NCI-H146 treated with DMSO at 0.1 percent for 48 hours (cell line): ENCODE measurements at regions not wholly inside any gene's neighbourhood (a gene's known extent, or its start where the extent isn't known, plus 50 kb on each side); places are given as distances from the start of the nearest gene placed in this dataset.

ENCODE experiments used
- DNase-seq: peaks from one replicate; lab custom pipeline; 2025; ENCODE audit not compliant: unreplicated experiment; lab: John Stamatoyannopoulos, UW

DNA sequence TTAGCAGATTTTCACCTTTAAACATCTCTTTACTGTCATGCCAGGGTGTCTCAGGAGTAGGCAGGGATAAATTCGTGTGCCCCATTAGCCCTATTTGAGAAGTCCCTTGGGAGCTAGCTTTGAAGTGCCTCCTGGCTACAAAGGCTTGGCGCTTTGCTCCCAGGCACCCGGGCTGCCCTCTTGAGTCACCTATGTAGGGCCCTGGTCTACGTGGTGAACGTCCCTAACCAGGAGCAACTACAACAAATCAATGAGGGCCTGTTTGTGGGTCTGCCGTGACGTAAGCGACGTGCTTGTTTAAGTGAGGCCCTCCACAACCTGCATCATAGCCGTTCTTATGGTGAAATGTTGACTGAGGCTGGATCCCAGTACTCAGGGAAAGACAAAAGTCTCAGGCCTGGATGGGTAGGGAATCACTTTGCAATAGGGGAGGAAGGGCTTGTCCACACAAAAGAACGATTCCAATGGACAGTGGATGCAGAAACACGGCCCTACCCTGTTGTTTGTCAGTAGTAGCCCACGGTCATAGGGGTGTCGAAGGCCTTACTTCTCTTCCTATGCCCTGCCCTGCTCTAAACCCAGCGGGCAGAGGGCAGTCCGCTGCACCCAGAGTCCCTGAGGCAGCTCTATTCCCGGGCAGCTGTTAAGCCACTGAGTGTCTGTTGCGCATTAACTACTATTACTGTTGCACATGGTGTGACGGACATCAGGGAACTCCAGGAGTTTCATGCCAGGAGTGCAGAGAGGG, 93.9 kb downstream of the INHBB start:
- no peak for DNase-seq

DNA sequence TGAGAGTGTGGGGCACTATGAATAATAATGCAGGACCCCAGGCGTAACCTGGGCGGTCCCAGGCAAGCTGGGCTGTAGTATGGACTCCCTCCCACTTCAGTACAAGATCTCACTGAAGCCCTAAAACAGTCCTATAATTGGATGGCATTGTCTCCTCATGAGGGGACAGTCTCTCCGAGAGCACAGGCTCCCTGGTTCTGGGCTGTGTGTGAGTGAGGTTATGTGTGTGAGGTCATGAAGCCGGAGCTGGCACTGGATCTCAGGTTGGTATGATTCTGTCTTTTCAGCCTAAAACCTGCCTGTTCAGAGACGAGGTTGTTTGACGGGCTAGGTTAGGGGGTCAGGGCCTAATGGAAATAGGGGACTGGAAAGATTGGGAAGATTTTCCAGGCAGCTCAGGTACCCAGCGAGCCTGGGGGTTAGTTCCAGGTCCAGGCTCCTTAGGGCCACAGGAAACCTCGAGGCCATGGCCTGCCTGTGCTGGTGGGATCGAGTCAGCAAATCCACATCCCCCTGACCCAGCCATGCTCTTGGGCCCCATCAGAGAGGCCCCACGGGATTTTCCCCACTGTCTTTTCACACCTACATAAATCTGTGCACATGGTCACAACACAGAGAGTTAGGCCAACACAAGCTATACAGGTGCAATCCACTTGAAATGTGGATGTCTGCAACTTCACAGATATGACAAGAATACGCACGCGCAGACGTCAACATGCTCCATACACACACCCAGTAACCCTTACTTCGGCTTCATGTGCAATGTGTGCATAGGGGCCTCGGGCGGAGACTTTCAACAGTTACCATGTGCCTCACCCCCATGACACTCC, 94.8 kb downstream of the INHBB start:
- DNase-seq = no peak

DNA sequence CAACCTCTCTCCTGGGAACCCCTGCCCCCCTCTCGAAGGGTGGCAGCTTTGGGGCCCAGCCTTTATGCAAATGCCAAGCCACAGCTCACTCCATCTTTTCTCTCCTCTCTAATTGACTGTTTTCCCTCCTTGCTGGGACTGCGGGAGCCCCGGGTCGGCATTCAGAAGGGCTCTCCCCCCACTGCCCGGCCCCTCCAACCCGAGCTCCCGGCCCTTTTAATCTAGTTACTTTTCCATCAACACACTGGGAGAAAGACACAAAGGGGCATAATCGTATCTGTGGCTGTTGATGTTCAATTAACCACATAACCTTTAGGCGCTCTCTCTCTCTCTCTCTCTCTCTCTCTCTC, 95.4 kb downstream of the INHBB start:
- DNase-seq = no peak

DNA sequence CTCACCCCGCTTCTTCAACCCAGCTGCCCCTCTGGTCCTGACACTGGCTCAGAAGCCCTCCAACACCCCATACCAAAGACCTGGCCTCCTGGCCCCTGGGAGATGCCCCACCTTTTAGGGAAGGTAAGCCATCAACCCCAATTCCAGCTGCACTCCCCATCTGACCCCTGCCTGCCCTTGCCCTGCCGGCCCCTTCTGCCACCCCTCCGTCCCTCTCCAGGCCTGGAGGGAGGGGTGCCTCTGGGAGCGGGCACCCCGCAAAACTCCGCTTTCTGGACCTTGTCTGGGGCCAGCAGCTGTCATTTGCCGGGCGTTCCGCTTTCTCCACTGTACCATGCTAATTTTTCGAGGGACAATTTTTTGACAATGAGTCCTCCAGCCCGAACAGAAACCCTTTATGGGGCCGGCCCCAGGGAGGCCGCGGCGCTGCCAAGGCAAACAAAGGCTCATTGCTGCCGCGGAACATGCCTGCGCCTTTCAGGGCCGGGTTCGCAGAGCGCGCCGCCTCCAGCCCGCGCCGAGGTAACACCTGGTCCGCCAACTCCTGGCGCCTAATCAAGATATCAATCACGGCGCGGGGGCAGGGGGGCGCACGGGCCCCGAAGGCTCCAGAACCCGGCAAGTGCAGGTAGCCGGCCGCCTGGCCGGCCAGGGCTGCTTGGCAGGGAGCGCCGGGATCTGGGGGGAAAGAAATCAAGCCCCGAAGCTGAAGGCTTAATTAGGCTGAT, 96.0 kb downstream of the INHBB start:
- no peak for DNase-seq

DNA sequence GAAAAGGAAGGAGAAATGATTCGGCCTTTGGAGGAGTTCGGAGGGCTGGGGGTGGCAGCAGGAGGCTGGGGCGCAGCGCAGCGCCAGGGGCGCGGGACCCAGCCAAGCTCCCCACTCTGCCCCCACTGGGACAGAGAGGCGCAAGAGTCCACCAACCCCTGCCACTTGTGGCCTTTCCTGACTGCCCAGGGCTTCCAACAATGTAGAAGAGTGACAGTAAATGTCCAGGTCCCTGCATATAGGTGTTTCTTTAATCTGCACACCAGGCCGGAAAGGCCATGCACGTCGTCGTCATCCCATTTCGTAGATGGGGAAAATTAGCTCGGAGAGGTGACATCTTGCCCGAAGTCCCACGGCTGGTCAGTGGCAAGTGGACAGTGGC, 96.6 kb downstream of the INHBB start:
- DNase-seq = no peak

DNA sequence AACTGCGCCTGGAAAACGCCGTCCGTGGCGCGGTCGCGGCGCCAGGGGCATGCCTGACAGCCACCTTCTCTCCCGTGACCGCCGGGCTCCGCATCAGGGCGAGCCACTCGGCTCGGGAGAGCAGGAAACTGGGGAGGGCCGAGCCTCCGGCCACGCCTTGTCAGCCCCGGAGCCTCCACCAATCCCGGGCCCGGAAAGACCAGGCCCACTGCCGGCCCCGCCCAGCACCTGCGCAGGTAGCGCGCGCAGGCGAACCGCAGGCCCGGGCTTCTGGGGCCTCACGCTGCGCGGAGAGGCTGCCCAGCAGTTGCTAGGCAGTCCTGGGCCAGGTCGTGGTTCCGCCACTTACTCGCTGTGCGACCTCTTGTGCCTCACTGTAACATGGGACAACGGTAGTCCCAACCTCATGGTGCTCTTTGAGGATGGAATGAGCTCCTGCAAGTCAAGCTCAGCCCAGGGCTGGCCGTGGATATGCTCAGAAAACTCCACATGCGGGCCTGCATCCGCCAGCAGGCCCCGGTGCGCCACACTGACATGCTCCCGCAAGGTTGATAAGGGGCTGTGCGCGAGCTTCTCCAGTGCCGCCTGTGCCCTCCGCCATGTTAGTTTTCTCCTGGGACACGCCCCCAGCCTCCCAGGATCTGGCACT, 97.1 kb downstream of the INHBB start:
- DNase-seq = no peak

DNA sequence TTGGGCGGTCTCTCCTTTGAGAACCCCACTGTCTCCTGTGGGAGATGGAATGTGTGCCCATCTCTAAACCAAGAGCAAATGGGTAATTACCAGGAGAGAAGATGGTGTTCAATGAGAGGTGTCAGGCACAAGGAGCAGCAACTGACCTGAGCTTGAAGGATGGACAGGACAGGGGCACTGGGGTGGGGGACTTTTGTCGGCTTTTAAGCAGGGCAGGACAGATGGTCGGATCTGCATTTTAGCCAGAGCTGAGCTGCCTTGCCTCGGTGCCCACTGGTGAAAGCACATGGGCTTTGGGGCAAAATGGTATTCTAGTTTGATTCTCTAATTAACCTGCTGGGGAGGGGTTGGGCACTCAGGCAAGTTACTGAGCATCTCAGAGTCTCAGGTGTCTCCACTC, 98.0 kb downstream of the INHBB start:
- no peak for DNase-seq

DNA sequence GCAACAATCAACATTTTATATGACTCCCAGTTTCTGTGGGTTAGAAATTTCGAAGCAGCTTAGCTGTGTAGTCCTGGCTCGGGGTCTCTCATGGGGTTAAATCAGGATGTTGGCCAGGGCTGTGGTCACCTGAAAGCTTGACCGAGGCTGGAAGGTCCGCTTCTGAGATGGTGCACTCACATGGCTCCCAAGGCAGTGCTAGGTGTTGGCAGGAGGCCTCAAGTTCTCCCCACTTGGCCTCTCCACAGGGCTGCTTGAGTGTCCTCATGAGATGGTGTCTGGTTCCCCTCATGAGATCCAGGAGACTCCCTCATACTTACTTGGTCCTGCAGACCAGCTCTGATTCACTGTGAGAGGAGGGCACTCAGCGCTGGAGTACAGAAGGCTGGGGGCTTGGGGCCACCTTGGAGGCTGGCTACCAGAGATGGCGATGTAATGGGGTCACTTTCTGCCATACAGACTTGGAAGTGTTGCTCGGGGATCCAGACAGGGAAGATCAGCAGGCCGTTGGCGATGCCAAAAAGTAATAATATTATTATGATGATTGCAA, 98.8 kb downstream of the INHBB start:
- no peak for DNase-seq

DNA sequence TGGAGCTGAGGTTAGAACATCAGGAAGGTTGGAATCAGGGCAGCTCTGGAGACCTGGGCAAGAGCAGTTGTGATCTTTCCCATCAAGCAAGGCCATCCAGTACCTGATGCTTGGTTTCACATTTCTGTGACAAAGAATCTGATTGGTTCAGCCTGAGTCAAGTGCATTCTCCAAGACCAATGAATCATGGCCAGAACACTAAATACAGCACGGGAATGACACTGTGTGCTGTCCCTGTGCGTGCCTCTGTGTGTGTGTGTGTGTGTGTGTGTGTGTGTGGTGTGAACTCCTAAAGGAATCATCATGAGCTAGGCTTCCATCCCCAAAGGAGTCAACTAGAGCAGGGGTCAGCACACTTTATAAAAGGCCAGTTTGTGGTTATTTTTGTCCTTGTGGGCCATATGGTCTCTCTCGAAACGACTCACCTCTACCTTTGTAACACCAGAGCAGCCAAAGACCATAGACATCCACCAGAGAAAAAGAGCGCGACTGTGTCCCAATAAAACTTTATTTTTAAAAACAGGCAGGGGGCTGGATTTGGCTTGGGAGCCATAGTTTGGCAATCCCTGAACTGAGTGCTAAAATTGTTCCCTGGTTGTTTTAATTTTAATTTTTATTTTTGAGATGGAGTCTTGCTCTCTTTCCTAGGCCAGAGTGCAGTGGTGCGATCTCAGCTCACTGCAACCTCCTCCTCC, 99.7 kb downstream of the INHBB start:
- no peak for DNase-seq

DNA sequence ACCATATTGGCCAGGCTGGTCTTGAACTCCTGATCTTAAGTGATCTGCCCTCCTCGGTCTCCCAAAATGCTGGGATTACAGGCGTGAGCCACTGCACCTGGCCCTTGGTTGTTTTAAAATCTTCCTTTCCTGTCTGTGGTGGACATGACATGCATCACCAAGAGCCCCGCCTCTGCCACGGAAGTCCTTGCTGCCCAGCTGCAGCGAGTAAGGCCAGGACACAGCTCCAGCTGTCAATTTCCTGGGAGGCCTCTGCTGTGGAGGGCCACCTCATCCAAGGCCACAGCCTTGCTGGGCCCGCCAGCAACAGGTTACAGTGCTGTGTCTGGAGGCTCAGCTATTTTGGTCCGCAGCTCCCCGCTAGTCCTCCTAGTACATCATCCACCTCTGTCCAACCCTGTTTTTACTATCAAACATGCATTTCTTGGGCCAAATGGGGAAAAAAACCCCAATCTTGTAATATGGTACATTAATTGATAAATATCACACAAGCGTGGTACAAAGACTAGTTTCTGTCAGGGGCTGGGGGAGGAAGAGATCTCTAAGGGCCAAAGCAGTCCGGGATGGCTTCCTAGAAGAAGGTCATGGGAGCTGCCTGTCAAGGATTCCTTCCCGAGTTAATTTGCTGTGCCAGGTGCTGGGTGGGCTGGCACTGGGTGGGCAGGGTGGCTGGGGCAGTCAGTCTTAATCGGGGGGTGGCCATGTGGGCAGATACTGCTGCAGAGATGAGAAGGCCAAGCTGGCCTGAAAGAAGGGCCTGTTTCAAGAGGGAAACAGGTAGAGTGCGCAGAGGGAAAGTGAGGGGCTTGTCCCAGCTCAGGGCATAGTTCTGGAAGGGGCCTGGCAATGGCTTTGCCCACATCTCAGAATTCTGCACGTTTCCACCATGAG, 100.5 kb downstream of the INHBB start:
- DNase-seq = no peak

DNA sequence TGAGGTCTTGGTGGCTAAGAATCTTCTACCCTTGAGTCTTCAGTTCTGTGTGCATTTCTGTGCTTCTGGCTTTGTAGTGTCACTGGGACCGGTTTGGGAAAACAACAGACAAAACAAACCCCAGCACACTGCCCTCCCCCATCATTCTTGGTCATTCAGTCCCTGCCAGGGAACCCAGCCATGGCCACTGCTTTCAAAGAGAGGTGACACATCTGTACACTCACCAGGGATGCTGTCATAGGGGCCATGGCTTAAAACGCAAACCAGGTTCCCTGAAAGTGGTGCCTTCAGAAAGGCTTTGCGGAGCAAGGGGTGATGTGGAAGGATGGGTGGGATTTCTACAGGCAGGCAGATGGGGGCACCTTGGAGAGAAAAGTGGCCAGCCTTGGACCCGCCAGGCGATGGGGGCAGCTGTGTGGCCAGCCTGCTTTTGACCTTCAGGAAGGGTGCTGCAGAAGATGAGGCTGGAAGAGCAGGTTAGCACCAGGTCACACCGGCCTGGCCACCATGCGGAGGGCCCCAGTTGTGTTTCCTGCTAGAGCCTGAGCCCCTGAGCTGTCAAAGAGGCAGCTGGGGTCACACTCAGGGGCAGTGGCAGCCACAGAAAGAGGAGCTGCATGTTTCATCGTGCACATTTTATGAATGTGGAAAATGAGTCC, 101.3 kb downstream of the INHBB start:
- DNase-seq = no peak

DNA sequence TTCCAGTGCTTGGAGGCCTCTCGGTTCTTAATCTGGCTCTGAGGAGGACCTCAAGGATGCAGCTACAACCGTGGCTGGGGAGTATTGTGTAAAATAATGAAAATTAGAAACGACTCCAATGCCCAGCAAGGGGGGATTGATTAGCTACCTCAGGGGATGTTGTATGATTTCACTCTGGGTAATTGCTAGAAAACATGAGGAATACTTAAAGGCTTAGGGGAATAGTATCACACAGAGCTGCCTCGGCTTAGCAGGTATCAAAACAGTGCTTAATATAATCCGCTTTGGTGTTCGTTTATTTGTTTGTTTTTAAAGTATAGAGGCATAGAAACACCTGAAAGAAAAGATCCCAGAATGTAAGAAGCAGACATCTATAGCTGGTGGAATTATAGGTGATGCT, 102.5 kb downstream of the INHBB start:
- no peak for DNase-seq

DNA sequence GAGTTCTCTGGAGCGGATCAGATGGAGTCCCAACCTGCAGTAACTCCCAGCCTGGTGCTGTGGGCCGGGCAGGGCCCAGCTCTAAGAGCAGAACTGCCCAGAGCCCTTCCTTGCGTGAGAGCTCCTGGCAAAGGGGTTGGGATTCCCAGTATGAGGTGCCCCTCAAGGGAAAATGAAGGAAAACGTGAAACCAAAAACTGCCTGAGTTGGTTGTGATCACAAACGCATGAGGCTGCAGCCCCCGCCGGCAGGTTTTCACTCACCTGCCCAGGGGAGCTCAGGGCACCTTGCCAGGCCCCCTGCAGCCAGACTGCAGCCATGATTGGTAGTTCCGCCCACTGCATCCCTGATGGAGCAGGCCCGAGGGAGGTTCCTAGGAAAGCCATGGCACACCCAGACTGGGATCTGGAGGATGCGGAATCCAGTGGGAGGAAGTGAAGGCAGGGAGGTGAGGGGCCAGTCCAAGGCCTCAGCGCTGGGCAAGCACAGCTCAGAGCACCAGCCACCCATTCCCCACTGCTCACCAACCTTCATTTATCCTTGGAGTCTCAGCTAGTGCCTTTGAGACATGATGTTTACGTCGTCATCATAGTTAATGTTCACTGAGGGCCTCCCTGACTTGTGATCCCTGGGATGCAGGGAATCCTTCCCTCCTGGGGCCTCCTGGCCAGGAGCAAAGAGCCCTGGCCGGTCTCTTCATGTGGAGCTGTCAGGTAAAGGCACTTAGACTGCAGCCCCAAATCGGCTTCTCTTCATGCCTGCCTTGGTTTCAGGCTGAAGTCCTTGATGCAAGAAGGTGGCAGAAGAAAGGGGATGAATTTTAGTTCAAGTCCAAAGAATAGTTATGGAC, 103.2 kb downstream of the INHBB start:
- DNase-seq = no peak

DNA sequence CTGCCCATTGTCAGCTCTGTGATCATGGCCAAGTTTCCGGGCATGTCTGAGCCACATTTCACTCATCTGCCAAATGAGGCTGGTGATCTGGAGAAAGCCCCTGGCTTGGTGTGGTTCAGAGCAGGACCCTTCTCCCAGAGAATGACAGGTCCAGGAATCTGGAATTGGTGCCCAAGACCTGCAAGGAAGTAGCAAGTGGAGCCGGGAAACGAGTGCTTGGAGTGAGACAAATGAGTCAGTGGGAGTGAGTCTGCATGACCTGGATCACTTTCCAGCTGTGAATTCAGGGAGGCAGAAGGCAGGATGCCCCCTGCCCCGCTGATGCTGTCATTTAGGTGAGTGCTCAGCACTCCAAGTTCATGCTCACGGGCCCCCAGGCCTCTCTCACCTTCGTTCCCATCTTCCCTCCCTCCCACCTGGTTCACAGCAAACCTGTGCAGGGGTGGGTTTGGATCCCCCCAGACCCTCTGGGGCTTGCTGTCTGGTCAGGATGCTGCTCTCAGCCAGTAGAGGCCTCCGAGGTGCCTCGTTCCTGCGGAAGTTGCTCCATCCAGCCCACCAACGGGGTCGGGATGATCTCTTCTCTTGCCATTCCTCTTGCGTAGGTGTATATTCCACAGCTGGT, 104.4 kb downstream of the INHBB start:
- DNase-seq = no peak

DNA sequence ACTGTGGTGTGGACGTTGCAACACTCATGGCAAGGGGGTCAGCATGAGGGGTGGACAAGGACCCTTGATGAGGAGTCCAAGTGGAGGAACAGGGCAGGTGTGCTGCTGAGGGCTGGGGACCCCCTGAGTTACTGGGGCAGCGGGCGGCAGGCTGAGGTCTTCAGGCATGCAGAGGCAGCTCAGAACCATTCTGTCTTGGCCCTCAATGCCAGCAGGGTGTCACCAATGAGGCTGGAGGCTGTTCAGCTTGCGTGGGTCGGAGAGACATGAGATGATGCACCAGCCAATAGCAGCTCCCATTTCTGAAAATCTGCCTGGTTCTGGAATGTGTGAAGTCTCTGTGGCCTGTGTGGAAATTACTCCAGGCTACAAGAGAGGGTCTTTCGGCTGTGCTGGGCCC, 105.4 kb downstream of the INHBB start:
- no peak for DNase-seq

DNA sequence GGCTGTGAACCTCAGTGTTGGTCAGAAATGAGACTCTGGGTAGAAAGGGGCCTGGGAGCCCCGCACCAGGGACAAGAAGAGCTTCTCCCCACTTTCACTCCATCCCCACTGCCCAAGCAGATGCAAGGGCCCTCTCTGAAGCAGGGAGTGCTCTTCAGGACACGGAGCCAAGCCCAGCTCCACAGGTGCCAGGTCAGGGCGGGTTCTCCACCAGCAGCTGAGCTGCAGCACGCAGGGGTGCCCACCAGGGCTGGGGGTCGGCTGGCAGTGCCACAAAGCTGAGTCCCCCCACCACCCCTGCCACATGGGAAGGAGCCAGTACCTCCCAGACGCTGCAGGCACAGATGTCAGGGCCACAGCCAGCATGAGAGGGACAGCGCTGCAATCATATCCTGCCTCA, 106.2 kb downstream of the INHBB start:
- DNase-seq = no peak

DNA sequence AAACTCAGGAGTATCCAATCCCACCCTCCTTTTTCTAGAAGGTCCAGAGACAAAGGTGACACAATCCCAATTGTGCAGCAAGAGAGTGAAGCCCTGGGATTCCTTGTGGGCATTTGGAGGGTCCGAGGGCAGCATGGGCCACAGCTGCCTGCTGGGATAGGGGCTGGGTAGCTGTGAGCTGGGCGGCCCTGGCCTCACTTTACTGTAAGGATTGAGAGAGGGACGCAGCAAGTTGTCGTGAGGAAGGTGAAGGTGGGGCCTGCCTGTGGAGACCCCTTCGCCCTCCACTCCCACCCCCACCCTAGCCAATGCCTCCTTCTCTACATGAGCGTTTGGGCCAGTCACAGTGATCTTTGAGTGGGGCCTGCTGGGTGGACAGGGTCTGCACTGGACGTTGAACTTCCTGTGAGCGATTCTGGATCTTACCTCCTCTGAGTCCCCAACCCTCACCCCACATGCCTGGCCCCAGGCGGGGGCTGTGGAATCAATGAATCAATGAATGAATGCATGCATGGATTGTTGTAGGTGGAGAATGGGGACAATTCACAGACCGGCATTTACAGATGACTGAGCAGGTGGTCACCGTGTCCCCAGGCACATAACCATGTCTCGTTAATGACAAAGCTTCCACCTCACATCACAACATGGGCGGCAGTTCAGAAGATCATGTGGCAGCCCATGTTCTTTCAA, 107.2 kb downstream of the INHBB start:
- no peak for DNase-seq
